Vagina (tissue), 2 donors: ENCODE measurements at regions not wholly inside any gene's neighbourhood (a gene's known extent, or its start where the extent isn't known, plus 50 kb on each side); places are given as distances from the start of the nearest gene placed in this dataset.

ENCODE experiments used
- DNase-seq, 2 donors: peaks; one replicate each; pipeline ENCODE4 v3.0.0-alpha.2; 2017; ENCODE audit errors: extremely low spot score in 2 of 2
- H3K27ac ChIP-seq: fragments of 200-600 bp; sonication (generic); one replicate; pipeline ENCODE4 v1.5.1; 2019
- H3K27me3 ChIP-seq: fragments of 200-600 bp; sonication (generic); one replicate; pipeline ENCODE4 v1.5.1; 2019
- H3K36me3 ChIP-seq, 2 donors: fragments of 200-600 bp; sonication (generic); one replicate each; pipeline ENCODE4 v1.5.1; 2017 to 2019
- H3K4me1 ChIP-seq: fragments of 200-600 bp; sonication (generic); one replicate; pipeline ENCODE4 v1.5.1; 2019
- H3K4me3 ChIP-seq, 2 donors: fragments of 200-600 bp; sonication (generic); 1 replicate in 1 of 2; 2 replicates in 1 of 2; pipeline ENCODE4 v1.5.1; 2016 to 2019
- H3K9me3 ChIP-seq: fragments of 200-600 bp; sonication (generic); one replicate; pipeline ENCODE4 v1.5.1; 2019
- POLR2A ChIP-seq, 2 donors: fragments of 450-650 bp; IDR thresholded peaks; one replicate each; pipeline ENCODE4 v1.6.1; 2017; ENCODE audit warnings: antibody characterized with exemption in 2 of 2, mild to moderate bottlenecking in 2 of 2, moderate library complexity in 2 of 2
- POLR2AphosphoS5 ChIP-seq, 2 donors: sonication (generic); formaldehyde crosslinking; IDR thresholded peaks; one replicate each; pipeline ENCODE4 v1.9.0; 2017; ENCODE audit warnings: antibody characterized with exemption in 2 of 2, mild to moderate bottlenecking in 2 of 2, low read depth in 1 of 2; ENCODE audit not compliant: insufficient read depth in 1 of 2
- intact Hi-C: fragments of 100-400 bp; cut with DNase I; formaldehyde crosslinking; loops from one replicate; pipeline ENCODE4 v1.15.1; 2023
- TF ChIP-seq, protein P1 (sequence below), 3 experiments: fragments of 450-650 bp in 2 of 3; fragments of 200-600 bp in 1 of 3; sonication (generic) in 1 of 3; IDR thresholded peaks; one replicate each; pipeline ENCODE4 v1.5.1; 2017 to 2019; ENCODE audit warnings: antibody characterized with exemption in 3 of 3, mild to moderate bottlenecking in 2 of 3, moderate library complexity in 2 of 3

DNA sequence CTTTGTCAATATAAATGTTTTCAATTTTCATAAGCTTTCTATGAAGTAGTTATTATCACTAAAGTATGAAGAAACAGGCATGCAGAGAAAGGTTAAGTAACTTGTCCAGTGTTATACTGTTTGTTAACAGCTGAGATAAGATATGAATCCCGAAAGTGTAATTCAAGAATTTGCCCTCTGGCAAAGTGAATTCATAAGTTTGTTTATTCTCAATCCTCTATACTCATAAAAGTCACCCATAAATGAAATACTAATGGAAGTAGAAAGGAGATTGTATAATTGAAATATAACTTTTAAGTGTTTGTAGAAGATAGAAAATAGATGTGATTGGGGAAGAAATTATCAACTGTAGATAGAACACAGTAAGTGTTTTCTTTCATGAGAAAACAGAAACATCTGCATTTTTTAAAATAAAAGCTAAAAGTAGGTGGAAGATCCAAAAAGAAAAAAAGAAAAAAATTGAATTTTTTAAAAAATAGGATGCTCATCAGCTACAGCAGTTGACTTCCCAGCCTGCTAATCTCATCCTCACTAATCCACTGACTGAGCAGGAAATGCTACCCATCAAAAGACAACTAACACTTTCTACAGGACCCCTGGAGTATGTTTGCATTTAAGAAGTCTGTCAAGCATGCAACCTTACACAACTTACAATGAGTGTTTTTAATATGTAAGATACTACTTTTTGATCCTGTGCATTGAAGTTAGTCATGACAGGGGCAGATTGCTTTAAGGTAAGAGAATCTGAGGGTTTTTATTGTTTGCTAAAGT is 878.1 kb downstream of the SI start:
- Histone ChIP-seq H3K36me3 (no peaks in the 10 kb centered on the region), H3K4me1 (no peaks in the 10 kb centered on the region), H3K27ac (no peak overlapping the region), H3K9me3 (no peaks in the 10 kb centered on the region), H3K27me3 (no peaks in the 10 kb centered on the region), H3K4me3 (no peak overlapping the region)
- DNase-seq = no peak
- intact Hi-C loops = no loop called here
- TF ChIP-seq POLR2A (IDR thresholded peaks at IDR 0.05) (no peak), POLR2AphosphoS5 (IDR thresholded peaks at IDR 0.05; ENCODE audit: insufficient read depth in 1 of 2, low read depth in 1 of 2) (no peak)
- TF ChIP-seq, protein P1, sequence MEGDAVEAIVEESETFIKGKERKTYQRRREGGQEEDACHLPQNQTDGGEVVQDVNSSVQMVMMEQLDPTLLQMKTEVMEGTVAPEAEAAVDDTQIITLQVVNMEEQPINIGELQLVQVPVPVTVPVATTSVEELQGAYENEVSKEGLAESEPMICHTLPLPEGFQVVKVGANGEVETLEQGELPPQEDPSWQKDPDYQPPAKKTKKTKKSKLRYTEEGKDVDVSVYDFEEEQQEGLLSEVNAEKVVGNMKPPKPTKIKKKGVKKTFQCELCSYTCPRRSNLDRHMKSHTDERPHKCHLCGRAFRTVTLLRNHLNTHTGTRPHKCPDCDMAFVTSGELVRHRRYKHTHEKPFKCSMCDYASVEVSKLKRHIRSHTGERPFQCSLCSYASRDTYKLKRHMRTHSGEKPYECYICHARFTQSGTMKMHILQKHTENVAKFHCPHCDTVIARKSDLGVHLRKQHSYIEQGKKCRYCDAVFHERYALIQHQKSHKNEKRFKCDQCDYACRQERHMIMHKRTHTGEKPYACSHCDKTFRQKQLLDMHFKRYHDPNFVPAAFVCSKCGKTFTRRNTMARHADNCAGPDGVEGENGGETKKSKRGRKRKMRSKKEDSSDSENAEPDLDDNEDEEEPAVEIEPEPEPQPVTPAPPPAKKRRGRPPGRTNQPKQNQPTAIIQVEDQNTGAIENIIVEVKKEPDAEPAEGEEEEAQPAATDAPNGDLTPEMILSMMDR (IDR thresholded peaks at IDR 0.05) = no peak

DNA sequence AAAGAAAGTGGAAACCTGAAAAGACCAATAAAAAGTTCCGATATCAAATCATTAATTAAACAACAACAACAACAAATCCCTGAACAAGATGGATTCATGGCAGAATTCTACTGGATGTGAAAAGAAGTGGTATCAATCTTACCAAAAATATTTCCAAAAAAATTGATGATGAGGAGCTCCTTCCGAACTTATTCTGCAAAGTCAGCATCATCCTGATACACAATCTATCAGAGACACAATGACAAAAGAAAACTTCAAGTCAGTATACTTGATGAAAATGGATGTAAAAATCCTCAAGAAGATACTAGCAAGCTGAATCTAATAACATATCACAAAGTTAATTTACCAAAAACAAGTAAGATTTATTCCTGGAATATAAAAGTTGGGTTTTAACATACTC is 881.8 kb downstream of the SI start:
- H3K4me3 ChIP-seq = no peak overlapping the region
- H3K27ac ChIP-seq = no peak overlapping the region
- no peaks in the 10 kb centered on the region for H3K4me1 ChIP-seq
- no peaks in the 10 kb centered on the region for H3K36me3 ChIP-seq
- no peaks in the 10 kb centered on the region for H3K9me3 ChIP-seq
- TF ChIP-seq POLR2AphosphoS5 (IDR thresholded peaks at IDR 0.05; ENCODE audit: insufficient read depth in 1 of 2, low read depth in 1 of 2) = no peak
- TF ChIP-seq, protein P1 (IDR thresholded peaks at IDR 0.05) = no peak
- no peak for TF ChIP-seq POLR2A (IDR thresholded peaks at IDR 0.05)
- no peak for DNase-seq
- intact Hi-C loops = no loop called here
- no peaks in the 10 kb centered on the region for H3K27me3 ChIP-seq

DNA sequence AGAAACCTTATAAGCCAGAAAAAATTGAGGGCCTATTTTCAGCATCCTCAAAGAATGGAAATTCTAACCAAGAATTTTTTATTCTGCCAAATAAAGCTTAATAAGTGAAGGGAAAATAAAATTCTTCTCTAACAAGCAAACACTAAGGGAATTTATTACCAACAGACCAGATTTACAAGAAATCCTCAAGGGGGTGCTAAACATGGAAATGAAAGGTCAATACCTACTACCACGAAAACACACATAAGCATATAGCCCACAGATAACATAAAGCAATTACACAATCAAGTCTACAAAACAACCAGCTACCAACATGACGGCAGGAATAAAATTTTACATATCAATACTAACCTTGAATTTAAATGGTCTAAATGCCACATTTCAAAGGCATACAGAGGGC is 883.5 kb downstream of the SI start:
- TF ChIP-seq POLR2A (IDR thresholded peaks at IDR 0.05) (no peak), POLR2AphosphoS5 (IDR thresholded peaks at IDR 0.05; ENCODE audit: insufficient read depth in 1 of 2, low read depth in 1 of 2) (no peak)
- TF ChIP-seq, protein P1 (IDR thresholded peaks at IDR 0.05) = no peak
- no peak for DNase-seq
- intact Hi-C loops = no loop called here
- no peaks in the 10 kb centered on the region for H3K9me3 ChIP-seq
- H3K36me3 ChIP-seq = no peaks in the 10 kb centered on the region
- no peak overlapping the region for H3K27ac ChIP-seq
- H3K4me3 ChIP-seq = no peak overlapping the region
- no peaks in the 10 kb centered on the region for H3K4me1 ChIP-seq
- H3K27me3 ChIP-seq = no peaks in the 10 kb centered on the region

DNA sequence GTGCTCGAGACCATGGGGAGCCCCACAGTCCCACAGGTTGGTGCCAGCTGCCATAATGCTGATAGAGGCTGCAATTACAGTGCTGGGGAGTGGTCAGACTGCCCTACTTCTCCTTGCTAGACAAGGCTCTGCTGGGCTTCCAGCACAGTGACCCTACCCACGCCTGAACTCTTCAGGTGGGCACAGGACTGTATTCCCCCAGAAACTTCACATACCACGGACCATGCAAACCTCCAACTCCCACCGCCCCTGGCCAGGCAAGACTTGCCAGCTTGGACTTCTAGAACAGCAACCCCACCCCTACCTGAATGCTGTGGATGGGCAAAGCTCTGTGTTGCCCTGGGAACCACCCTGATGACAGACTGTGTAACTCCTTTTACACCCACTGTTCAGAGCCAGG is 885.3 kb downstream of the SI start:
- Histone ChIP-seq H3K4me3 (no peak overlapping the region), H3K9me3 (no peaks in the 10 kb centered on the region), H3K4me1 (no peaks in the 10 kb centered on the region), H3K36me3 (no peaks in the 10 kb centered on the region), H3K27ac (no peak overlapping the region), H3K27me3 (no peaks in the 10 kb centered on the region)
- TF ChIP-seq POLR2AphosphoS5 (IDR thresholded peaks at IDR 0.05; ENCODE audit: insufficient read depth in 1 of 2, low read depth in 1 of 2) (no peak), POLR2A (IDR thresholded peaks at IDR 0.05) (no peak)
- TF ChIP-seq, protein P1 (IDR thresholded peaks at IDR 0.05) = no peak
- DNase-seq = no peak
- intact Hi-C loops = no loop called here

DNA sequence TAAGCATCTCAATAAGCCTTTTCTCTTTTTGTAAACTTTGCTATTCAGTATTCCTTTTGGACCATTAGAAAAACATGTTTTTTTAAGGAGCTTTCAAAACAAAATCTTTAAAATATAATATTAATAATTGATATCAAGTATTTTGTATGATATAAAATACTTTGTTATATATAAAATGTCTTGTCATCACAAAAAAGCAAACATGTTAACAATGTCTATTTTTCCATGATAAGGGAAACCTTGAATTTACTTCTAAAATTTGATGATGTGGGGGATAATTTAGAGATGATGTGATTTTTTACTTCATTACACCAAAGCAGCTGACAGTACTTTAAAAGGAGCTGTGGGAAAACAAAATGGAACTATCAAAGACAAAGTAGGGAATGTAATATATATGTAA is 887.7 kb downstream of the SI start:
- no peaks in the 10 kb centered on the region for H3K9me3 ChIP-seq
- TF ChIP-seq POLR2A (IDR thresholded peaks at IDR 0.05) (no peak), POLR2AphosphoS5 (IDR thresholded peaks at IDR 0.05; ENCODE audit: insufficient read depth in 1 of 2, low read depth in 1 of 2) (no peak)
- TF ChIP-seq, protein P1 (IDR thresholded peaks at IDR 0.05) = no peak
- no peak for DNase-seq
- no peak overlapping the region for H3K4me3 ChIP-seq
- H3K27ac ChIP-seq = no peak overlapping the region
- H3K4me1 ChIP-seq = no peaks in the 10 kb centered on the region
- no peaks in the 10 kb centered on the region for H3K27me3 ChIP-seq
- H3K36me3 ChIP-seq = no peaks in the 10 kb centered on the region
- intact Hi-C loops = no loop called here
